ENCODE measurements at regions not wholly inside any gene's neighbourhood (a gene's known extent, or its start where the extent isn't known, plus 50 kb on each side); places are given as distances from the start of the nearest gene placed in this dataset.

- DNase-seq: no peak
Observed at GRCh38 chr10:128286141-128286761, 160.0 kb upstream of the MKI67 start.

- no peak for DNase-seq
Observed at GRCh38 chr10:128286762-128287500, 160.7 kb upstream of the MKI67 start.

- DNase-seq: no peak
Observed at GRCh38 chr10:128287921-128288320, 161.7 kb upstream of the MKI67 start.

- no peak for DNase-seq
Observed at GRCh38 chr10:128289621-128290020, 163.4 kb upstream of the MKI67 start.

GRCh38 chr10:128295003-128295402 lies 168.8 kb upstream of the MKI67 start:
- no peak for DNase-seq

GRCh38 chr10:128296253-128297007 lies 170.2 kb upstream of the MKI67 start:
- DNase-seq: no peak

GRCh38 chr10:128297709-128298378 lies 171.6 kb upstream of the MKI67 start:
- no peak for DNase-seq

GRCh38 chr10:128298587-128298986 lies 172.4 kb upstream of the MKI67 start:
- DNase-seq: no peak

GRCh38 chr10:128300290-128300824 lies 174.1 kb upstream of the MKI67 start:
- no peak for DNase-seq

GRCh38 chr10:128301051-128301450 lies 174.8 kb upstream of the MKI67 start:
- no peak for DNase-seq

- DNase-seq: no peak
Observed at GRCh38 chr10:128302808-128303207, 176.6 kb upstream of the MKI67 start.

- no peak for DNase-seq
Observed at GRCh38 chr10:128304271-128304670, 178.0 kb upstream of the MKI67 start.

- no peak for DNase-seq
Observed at GRCh38 chr10:128305601-128306345, 179.6 kb upstream of the MKI67 start.

- DNase-seq: no peak
Observed at GRCh38 chr10:128306535-128306934, 180.3 kb upstream of the MKI67 start.

GRCh38 chr10:128306966-128307365 lies 180.7 kb upstream of the MKI67 start:
- no peak for DNase-seq

GRCh38 chr10:128307820-128308219 lies 181.6 kb upstream of the MKI67 start:
- DNase-seq: no peak

GRCh38 chr10:128310971-128311658 lies 184.9 kb upstream of the MKI67 start:
- no peak for DNase-seq

- no peak for DNase-seq
Observed at GRCh38 chr10:128312250-128312649, 186.0 kb upstream of the MKI67 start.

GRCh38 chr10:128314686-128315085 lies 188.5 kb upstream of the MKI67 start:
- no peak for DNase-seq

- no peak for DNase-seq
Observed at GRCh38 chr10:128316121-128316726, 190.0 kb upstream of the MKI67 start.

- no peak for DNase-seq
Observed at GRCh38 chr10:128316925-128317324, 190.7 kb upstream of the MKI67 start.
